ENCODE measurements at regions not wholly inside any gene's neighbourhood (a gene's known extent, or its start where the extent isn't known, plus 50 kb on each side); places are given as distances from the start of the nearest gene placed in this dataset.
"Not testable (repeated sequence)": the region's sequence is repeated elsewhere in the genome, so short reads cannot be mapped to it uniquely, and the experiment has no call there.

- DNase-seq: no peak
Observed at GRCh38 chr2:240383099-240383758, 52.2 kb upstream of the GPC1 start.

DNA sequence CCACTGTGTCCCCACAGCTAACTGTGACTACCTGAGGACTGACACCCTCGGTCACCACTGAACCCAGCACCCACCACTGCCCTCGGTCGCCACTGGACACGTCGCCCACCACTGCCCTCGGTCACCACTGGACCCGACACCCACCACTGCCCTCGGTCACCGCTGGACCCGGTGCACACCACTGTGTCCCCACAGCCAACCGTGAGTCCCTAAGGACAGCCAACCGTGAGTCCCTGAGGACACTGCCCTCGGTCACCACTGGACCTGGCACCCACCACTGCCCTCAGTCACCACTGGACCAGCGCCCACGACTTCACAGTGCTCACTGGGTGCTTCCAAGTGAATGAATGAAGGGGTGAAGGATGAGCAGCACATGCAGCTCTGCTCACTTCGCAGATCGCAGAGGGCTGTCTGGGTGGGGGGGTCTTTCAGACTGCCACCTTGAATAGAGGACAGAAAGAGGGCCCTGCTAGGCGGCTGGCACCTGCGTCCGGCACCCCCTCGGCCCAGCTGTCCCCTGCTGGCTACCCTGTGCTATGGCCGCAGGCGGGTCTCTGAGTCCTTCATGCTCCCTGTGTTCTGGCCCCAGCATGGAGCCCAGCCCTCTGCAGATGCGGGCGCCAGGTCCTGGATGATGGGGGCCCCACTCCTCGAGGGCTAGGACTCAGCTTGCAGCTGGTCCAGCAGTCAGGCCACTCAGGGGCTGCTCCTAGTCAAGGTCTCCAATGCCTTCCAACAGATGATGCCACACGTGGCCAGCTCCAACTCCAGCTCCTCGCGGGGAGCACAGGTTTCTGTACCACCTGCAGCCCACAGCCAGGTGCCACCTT is 51.4 kb upstream of the GPC1 start:
- DNase-seq: no peak

- no peak for DNase-seq
Observed at GRCh38 chr2:240384711-240385450, 50.6 kb upstream of the GPC1 start.

- not testable (repeated sequence) for DNase-seq
Observed at GRCh38 chr2:240385451-240386161, 49.9 kb upstream of the GPC1 start.
